Fibroblast of pulmonary artery (primary cell): ENCODE measurements at regions not wholly inside any gene's neighbourhood (a gene's known extent, or its start where the extent isn't known, plus 50 kb on each side); places are given as distances from the start of the nearest gene placed in this dataset.

Experiments
- DNase-seq: peaks from one replicate; pipeline ENCODE4 v3.0.0-alpha.2; 2010; ENCODE audit warnings: low read depth
- H3K4me3 ChIP-seq: replicated peaks from 2 replicates; pipeline ENCODE4 v1.5.1; 2011; ENCODE audit warnings: low read depth, mild to moderate bottlenecking, control low read depth, low read length, moderate library complexity
- TF ChIP-seq, protein P1 (sequence below): IDR thresholded peaks from 2 replicates; pipeline ENCODE4 v1.5.1; 2011; ENCODE audit warnings: mild to moderate bottlenecking, control low read depth, low read length, inconsistent platforms; ENCODE audit errors: missing control alignments

GRCh38 chr18:46319783-46320182, 215.6 kb downstream of the HAUS1 start:
- no peak for DNase-seq
- TF ChIP-seq, protein P1, sequence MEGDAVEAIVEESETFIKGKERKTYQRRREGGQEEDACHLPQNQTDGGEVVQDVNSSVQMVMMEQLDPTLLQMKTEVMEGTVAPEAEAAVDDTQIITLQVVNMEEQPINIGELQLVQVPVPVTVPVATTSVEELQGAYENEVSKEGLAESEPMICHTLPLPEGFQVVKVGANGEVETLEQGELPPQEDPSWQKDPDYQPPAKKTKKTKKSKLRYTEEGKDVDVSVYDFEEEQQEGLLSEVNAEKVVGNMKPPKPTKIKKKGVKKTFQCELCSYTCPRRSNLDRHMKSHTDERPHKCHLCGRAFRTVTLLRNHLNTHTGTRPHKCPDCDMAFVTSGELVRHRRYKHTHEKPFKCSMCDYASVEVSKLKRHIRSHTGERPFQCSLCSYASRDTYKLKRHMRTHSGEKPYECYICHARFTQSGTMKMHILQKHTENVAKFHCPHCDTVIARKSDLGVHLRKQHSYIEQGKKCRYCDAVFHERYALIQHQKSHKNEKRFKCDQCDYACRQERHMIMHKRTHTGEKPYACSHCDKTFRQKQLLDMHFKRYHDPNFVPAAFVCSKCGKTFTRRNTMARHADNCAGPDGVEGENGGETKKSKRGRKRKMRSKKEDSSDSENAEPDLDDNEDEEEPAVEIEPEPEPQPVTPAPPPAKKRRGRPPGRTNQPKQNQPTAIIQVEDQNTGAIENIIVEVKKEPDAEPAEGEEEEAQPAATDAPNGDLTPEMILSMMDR = no peak
- H3K4me3 ChIP-seq = no peak overlapping the region

GRCh38 chr18:46320297-46320696, 216.1 kb downstream of the HAUS1 start:
- DNase-seq = no peak
- TF ChIP-seq, protein P1 = no peak
- H3K4me3 ChIP-seq = no peak overlapping the region

DNA sequence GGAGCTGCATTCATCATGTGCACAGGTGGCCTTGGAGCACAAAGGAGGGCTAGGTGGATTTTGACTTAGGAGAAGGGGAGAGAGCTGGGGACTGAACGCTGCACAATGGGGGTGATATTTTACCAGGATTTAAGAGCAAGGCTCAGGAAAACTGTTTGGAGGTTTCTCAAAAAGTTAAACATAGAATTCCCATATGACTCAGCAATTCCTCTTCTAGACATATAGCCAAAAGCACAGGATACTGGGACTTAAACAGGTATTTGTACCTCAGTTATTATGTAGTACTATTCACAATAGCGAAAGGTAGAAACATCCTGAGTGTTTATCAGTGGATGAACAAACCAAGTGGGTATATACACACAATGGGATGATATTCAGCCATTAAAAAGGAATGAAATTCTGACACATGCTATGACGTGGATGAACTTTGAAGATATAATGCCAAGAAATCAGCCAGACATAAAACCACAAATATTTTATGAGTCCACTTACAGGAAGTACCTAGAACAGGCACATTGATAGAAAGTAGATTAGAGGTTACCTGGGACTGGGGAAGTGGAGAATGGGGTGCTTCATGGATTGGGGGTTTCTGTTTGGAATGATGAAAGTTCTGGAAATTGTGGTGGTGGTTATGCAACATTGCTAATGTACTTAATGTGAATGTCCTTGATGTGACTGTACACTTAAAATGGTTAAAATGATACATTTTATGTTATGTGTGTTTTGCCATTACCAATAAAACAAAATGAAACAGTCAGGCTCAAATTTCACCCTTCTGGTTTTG, 216.9 kb downstream of the HAUS1 start:
- DNase-seq = peak; percentile 60
- H3K4me3 ChIP-seq = no peak overlapping the region

DNA sequence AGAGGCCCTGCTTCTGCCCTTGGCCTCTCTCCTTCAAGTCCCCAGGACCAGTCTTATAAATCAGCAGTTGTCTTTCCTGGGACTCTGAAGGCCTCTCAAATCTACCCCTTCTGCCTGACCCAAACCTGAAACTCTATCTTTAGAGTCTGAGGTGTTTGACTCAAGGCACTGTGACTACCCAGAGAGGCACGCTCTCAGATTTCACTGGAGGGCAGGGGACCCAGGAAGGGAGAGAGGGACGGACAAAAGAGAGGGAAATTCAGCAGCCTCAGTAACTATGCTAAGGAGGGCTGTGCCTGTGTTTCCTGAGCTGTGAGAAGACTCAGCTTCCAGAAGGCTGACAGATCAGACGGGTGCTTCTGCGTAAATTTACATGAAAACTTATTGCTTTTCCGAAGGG, 217.8 kb downstream of the HAUS1 start:
- H3K4me3 ChIP-seq = no peak overlapping the region
- TF ChIP-seq, protein P1 = no peak
- DNase-seq = no peak

More for the DNA sequence above, 216.9 kb downstream of the HAUS1 start:
- TF ChIP-seq, protein P1 = no peak

DNA sequence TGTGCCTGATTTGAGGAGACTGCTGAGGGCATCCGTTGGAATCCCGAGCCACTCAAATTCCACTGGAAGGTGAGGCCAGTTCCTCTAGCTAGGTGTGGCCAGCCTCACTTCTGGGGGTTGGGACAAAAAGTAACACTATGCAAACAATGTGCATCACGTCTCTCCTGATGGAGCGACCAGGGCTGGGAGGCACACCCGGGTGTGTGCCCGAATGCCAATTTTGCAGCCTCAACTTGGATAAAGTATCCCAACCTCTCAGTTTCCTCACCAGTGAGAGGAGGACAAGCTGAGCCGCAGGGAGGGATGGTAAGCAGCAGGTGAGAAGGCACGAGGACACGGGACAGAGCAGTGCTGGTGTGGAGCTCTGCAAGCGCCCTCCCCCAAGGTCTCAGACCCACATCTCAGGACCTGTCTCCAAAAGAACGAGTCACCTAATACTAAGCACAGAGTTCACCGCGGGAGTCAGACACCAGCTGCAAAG, 218.3 kb downstream of the HAUS1 start:
- no peak for DNase-seq
- no peak overlapping the region for H3K4me3 ChIP-seq
- TF ChIP-seq, protein P1 = no peak

- TF ChIP-seq, protein P1 = no peak
- no peak overlapping the region for H3K4me3 ChIP-seq
- DNase-seq = no peak
These were observed 218.8 kb downstream of the HAUS1 start for GRCh38 chr18:46322941-46323340.
